OCI-LY3 (cell line): ENCODE measurements at regions not wholly inside any gene's neighbourhood (a gene's known extent, or its start where the extent isn't known, plus 50 kb on each side); places are given as distances from the start of the nearest gene placed in this dataset.

Experiments
- CTCF ChIP-seq: fragments of 200-600, 300-600 bp; sonication (generic); IDR thresholded peaks from 2 replicates; pipeline ENCODE4 v1.5.1; 2014; ENCODE audit warnings: antibody characterized with exemption, low read length, low read depth
- EZH2phosphoT487 ChIP-seq: fragments of 200-600 bp; shearing (Covaris generic); IDR thresholded peaks from 2 replicates; pipeline ENCODE4 v1.6.1; 2018; ENCODE audit warnings: antibody characterized with exemption, mixed run types, low read depth

GRCh38 chr2:239595726-239596125 lies 194.9 kb upstream of the HDAC4 start:
- TF ChIP-seq CTCF (no peak), EZH2phosphoT487 (no peak)
